Right lobe of liver (tissue), 4 donors: ENCODE measurements at regions not wholly inside any gene's neighbourhood (a gene's known extent, or its start where the extent isn't known, plus 50 kb on each side); places are given as distances from the start of the nearest gene placed in this dataset.

ENCODE experiments used
- POLR2A ChIP-seq: fragments of 450-650 bp; IDR thresholded peaks from one replicate; pipeline ENCODE4 v1.6.1; 2017; ENCODE audit warnings: antibody characterized with exemption, mild to moderate bottlenecking
- TF ChIP-seq, protein P1 (sequence below), 4 donors: fragments of 200-600 bp in 3 of 4; fragments of 450-650 bp in 1 of 4; IDR thresholded peaks; one replicate each; pipeline versions ENCODE4 v1.5.1 to v1.8.0; 2016 to 2022; ENCODE audit warnings: antibody characterized with exemption in 4 of 4, mild to moderate bottlenecking in 2 of 4
- donor health status: DM: no; HTN: no; CAD: no.
- donor health status: DM: no; HTN: no; CAD: no.
- donor health status: DM: no; HTN: yes; CAD: no.

DNA sequence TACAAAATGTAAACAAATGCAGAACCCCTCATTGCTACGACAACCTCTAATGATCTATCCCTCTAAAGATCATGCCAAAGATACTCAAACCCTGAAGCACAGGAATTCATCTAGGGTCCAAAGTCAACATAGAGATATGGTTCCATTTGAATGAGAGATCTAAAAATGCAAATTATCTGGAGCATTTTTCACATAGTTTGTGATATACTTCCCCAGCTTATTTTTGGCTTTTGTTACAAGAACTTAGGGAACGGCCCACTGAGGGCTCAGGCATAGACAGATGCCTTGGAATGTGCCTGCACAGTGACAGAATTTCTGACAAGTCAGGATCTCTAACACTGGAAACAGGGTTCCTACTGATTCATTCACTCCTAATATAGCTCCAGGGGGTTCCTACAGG is 258.9 kb upstream of the THBS1 start:
- TF ChIP-seq, protein P1, sequence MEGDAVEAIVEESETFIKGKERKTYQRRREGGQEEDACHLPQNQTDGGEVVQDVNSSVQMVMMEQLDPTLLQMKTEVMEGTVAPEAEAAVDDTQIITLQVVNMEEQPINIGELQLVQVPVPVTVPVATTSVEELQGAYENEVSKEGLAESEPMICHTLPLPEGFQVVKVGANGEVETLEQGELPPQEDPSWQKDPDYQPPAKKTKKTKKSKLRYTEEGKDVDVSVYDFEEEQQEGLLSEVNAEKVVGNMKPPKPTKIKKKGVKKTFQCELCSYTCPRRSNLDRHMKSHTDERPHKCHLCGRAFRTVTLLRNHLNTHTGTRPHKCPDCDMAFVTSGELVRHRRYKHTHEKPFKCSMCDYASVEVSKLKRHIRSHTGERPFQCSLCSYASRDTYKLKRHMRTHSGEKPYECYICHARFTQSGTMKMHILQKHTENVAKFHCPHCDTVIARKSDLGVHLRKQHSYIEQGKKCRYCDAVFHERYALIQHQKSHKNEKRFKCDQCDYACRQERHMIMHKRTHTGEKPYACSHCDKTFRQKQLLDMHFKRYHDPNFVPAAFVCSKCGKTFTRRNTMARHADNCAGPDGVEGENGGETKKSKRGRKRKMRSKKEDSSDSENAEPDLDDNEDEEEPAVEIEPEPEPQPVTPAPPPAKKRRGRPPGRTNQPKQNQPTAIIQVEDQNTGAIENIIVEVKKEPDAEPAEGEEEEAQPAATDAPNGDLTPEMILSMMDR (IDR thresholded peaks at IDR 0.05) = no peak
- TF ChIP-seq POLR2A = no peak
